Naive B cell (primary cell): ENCODE measurements at regions not wholly inside any gene's neighbourhood (a gene's known extent, or its start where the extent isn't known, plus 50 kb on each side); places are given as distances from the start of the nearest gene placed in this dataset.

ENCODE experiments used
- ATAC-seq, 2 donors: fragments of 150-1000 bp; cut with Tn5 transposase; 2 replicates each; pipeline ENCODE4 v1.10.0; 2021; ENCODE audit warnings: low read depth in 2 of 2, mild to moderate bottlenecking in 2 of 2, moderate library complexity in 2 of 2
- DNase-seq: peaks from one replicate; pipeline ENCODE4 v3.0.0; 2022
- H3K27ac Mint-ChIP-seq, 6 donors: one replicate each; pipeline ENCODE4 v1.8.0; 2020 to 2022; ENCODE audit warnings: mild to moderate bottlenecking in 6 of 6, mixed read lengths in 6 of 6, moderate library complexity in 5 of 6, inconsistent platforms in 2 of 6
- H3K27me3 Mint-ChIP-seq, 3 donors: one replicate each; pipeline ENCODE4 v1.8.0; 2021 to 2022; ENCODE audit warnings: mixed read lengths in 3 of 3, mild to moderate bottlenecking in 1 of 3
- H3K36me3 Mint-ChIP-seq, 2 donors: one replicate each; pipeline ENCODE4 v1.8.0; 2020 to 2022; ENCODE audit warnings: mixed read lengths in 2 of 2, inconsistent platforms in 1 of 2, mild to moderate bottlenecking in 1 of 2
- H3K4me1 Mint-ChIP-seq, 3 donors: one replicate each; pipeline ENCODE4 v1.8.0; 2020 to 2022; ENCODE audit warnings: mixed read lengths in 3 of 3, inconsistent platforms in 1 of 3, mild to moderate bottlenecking in 1 of 3, moderate library complexity in 1 of 3
- H3K4me3 Mint-ChIP-seq, 8 donors: one replicate each; pipeline ENCODE4 v1.8.0; 2020 to 2022; ENCODE audit warnings: mild to moderate bottlenecking in 8 of 8, mixed read lengths in 8 of 8, moderate library complexity in 8 of 8, inconsistent platforms in 2 of 8
- H3K9me3 Mint-ChIP-seq, 7 donors: one replicate each; pipeline ENCODE4 v1.8.0; 2020 to 2022; ENCODE audit warnings: mixed read lengths in 7 of 7, mild to moderate bottlenecking in 5 of 7, inconsistent platforms in 2 of 7, moderate library complexity in 1 of 7

DNA sequence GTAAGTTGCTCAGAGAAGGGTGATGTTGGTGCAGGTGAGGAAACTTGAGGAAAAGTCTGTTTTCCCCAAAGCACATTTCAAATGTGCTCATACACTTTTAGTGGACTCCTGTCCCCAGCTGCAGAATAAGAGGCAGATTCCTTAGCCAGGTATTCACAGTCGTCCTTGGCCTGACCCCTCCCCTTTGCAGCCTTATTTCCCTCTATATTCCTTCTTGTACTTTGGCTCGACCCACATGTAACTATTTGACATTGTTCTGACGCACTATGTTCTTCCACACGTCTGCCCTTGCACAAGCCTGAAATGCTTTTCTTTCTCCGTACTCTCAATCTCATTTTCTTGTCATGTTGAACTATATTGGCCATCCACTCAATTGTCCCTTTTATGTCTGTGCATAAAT, 498.4 kb upstream of the USP24 start:
- DNase-seq, result no peak
- Mint-ChIP-seq H3K4me3 (no peak overlapping the region), H3K9me3 (no peaks in the 10 kb centered on the region), H3K27me3 (peaks cover 4 to 20% (median 9%) of the 10 kb centered on the region in 3 donors), H3K27ac (no peak overlapping the region), H3K4me1 (no peaks in the 10 kb centered on the region), H3K36me3 (no peaks in the 10 kb centered on the region)
- ATAC-seq, result no peak

DNA sequence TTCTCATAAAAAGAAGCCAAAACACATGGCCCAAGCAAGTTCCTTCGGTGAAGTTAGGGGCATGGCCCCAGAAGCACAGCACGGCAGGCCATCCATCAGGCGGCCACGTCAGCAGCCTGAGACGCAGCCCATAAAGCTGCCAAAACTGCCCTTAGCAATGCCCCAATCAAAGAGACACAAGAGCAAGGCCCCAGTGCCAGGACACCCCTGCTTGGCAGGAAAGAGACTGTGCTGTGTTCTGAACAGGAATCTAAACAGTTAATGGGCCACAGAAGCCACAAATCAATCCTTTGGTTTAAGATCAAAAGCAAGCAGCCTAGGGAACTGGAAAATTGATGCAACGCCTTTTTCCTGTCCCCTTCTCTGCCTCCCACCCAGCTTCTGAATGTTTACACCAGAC, 497.0 kb upstream of the USP24 start:
- H3K36me3 Mint-ChIP-seq, result no peaks in the 10 kb centered on the region
- ATAC-seq, result no peak
- H3K27ac Mint-ChIP-seq, result no peak overlapping the region
- H3K9me3 Mint-ChIP-seq, result no peaks in the 10 kb centered on the region
- DNase-seq, result no peak
- no peak overlapping the region for H3K4me3 Mint-ChIP-seq
- peaks cover 4 to 13% (median 8%) of the 10 kb centered on the region in 3 donors for H3K27me3 Mint-ChIP-seq
- no peaks in the 10 kb centered on the region for H3K4me1 Mint-ChIP-seq

DNA sequence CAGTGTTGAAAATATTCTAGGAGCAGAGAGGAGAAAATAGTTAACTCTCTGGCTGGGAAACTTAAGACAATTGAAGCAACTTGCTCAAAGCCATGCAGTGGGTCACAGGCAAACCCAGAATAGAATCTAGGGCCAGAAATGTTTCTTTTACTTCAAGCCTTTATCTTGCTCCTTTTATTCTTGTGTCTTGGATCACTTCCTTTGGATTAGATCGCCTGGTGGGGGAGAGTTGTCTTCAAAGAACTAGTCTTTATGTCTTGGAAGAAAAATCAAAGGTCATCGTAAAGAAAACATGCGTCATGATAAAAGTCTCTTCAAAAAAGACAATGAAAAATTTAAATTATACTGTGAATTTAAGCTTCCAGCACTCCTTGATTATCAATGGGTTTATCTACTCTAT, 493.6 kb upstream of the USP24 start:
- Mint-ChIP-seq H3K27me3 (peaks cover 0 to 4% (median 4%) of the 10 kb centered on the region in 3 donors), H3K4me3 (no peak overlapping the region), H3K9me3 (peaks cover 0 to 4% (median 0%) of the 10 kb centered on the region in 7 donors), H3K4me1 (no peaks in the 10 kb centered on the region), H3K27ac (no peak overlapping the region), H3K36me3 (no peaks in the 10 kb centered on the region)
- no peak for DNase-seq
- no peak for ATAC-seq

DNA sequence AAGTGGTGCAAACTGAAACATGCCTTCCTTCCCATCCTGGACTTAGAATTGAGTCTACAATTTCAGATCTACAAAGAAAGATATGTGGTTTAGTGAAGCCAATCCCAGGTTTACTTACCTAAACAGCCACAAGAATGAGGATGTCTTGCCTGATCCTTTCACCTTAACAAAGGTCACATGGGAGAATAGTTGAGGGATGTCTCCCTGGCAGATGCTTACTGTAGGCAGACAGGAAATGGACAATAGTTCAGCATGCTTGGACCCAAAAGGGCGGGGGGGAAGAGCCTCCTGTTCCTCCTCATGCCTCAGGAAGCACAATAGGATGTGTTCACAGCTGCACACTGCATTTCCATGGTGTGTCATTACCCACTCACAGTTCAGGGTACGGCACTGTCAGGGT, 492.7 kb upstream of the USP24 start:
- ATAC-seq, result no peak
- no peak overlapping the region for H3K4me3 Mint-ChIP-seq
- H3K4me1 Mint-ChIP-seq, result no peaks in the 10 kb centered on the region
- peaks cover 0 to 4% (median 0%) of the 10 kb centered on the region in 7 donors for H3K9me3 Mint-ChIP-seq
- no peak for DNase-seq
- H3K36me3 Mint-ChIP-seq, result no peaks in the 10 kb centered on the region
- no peak overlapping the region for H3K27ac Mint-ChIP-seq
- peaks cover 0 to 4% (median 4%) of the 10 kb centered on the region in 3 donors for H3K27me3 Mint-ChIP-seq

DNA sequence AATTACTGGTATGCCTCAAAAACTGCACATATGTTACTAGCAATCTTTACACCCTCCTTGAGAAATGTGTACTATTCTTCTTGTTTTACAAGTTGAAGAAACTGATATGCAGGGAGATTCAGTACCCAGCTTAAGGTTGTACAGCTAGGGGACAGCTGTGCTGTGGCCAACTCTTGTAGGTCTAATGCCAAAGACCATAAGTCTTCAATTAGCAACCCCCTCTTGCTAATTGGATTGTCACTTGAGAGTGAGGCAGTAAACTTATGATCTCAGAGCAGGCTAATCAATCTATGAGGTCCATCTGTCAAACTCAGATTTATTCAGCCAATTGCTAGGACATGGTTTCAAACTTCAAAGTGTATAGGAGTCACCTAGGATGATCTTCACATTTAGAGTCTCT, 492.0 kb upstream of the USP24 start:
- Mint-ChIP-seq H3K36me3 (no peaks in the 10 kb centered on the region), H3K27ac (no peak overlapping the region), H3K27me3 (peaks cover 0 to 4% (median 4%) of the 10 kb centered on the region in 3 donors), H3K9me3 (peaks cover 0 to 4% (median 0%) of the 10 kb centered on the region in 7 donors), H3K4me1 (no peaks in the 10 kb centered on the region), H3K4me3 (no peak overlapping the region)
- ATAC-seq (no peak), DNase-seq (no peak)

DNA sequence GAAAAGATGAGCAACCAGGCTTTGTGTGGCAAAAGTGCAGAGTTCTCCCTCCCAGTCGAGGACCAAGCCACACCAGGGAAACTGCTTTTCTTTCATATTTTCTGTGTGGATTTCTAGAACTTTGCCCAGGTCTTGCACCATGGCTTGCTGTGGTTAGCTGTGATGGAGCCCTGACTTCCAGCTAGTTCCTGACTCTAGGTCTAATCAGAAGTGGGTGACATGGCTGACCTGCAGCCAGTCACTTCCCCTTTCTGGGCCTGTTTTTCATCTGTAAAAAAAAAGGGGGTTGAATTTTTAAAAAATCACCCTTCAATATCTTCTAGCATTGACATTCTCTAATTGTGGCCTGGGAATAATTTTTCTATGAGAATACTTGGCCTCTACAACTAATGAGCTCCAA, 491.2 kb upstream of the USP24 start:
- Mint-ChIP-seq H3K36me3 (no peaks in the 10 kb centered on the region), H3K9me3 (peaks cover 0 to 4% (median 0%) of the 10 kb centered on the region in 7 donors), H3K4me1 (no peaks in the 10 kb centered on the region), H3K27ac (no peak overlapping the region), H3K27me3 (peaks cover 0 to 4% (median 4%) of the 10 kb centered on the region in 3 donors), H3K4me3 (no peak overlapping the region)
- DNase-seq (no peak), ATAC-seq (no peak)

DNA sequence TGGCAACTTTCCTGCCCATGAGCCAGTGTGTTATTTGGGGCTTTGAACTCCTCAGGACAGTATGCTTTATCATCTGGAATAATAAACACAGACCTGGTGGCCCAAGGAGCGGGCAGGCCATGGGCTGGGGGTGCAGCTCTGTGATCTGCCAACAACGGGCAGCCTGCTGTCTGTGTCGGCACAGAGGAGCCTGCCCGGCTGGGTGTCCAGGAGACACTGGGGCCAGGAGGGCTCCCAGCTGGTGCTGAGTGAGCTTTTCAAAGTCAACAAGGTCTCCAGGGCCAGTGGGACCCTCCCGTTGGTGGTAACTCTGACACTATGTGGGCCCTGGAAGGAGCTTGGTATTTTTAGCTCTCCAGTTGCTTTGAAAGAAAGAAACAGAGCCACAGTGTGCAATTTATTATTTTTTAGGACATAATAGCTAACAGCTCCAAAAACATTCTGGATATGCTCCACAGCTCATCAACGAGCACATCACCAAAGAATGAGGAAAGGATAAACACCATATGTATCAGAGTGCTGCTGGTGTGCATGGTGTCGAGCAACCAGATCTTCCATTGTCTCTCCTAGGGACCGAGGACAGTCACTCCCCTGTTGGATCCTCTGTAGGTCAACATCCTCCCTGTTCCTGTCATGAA, 488.7 kb upstream of the USP24 start:
- no peak for ATAC-seq
- Mint-ChIP-seq H3K27ac (no peak overlapping the region), H3K9me3 (peaks cover 0 to 4% (median 0%) of the 10 kb centered on the region in 7 donors), H3K4me3 (no peak overlapping the region), H3K4me1 (no peaks in the 10 kb centered on the region), H3K36me3 (no peaks in the 10 kb centered on the region), H3K27me3 (peaks cover 0 to 6% (median 4%) of the 10 kb centered on the region in 3 donors)
- no peak for DNase-seq

DNA sequence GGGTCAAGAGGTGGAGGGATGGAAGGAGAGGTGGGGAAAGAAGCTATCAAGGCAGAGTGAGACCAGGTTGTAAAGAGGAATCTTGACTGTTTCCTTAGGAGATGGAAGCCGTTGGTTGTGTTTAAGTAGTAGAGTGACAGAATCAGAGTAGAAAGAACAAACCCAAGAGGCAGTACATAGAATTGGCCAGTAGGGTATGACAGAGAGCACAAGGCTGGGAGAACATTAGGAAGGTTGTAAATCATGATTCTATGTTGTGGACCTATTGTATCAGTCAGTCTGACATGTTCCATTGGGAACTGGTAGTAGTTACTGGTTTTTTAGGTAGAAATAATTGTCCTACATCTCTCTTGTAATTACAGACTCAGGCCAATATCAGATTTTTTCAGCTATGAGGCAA, 486.9 kb upstream of the USP24 start:
- Mint-ChIP-seq H3K27me3 (peaks cover 0 to 10% (median 0%) of the 10 kb centered on the region in 3 donors), H3K36me3 (no peaks in the 10 kb centered on the region), H3K4me3 (no peak overlapping the region), H3K27ac (no peak overlapping the region), H3K4me1 (no peaks in the 10 kb centered on the region), H3K9me3 (peaks cover 0 to 4% (median 0%) of the 10 kb centered on the region in 7 donors)
- ATAC-seq (no peak), DNase-seq (no peak)

DNA sequence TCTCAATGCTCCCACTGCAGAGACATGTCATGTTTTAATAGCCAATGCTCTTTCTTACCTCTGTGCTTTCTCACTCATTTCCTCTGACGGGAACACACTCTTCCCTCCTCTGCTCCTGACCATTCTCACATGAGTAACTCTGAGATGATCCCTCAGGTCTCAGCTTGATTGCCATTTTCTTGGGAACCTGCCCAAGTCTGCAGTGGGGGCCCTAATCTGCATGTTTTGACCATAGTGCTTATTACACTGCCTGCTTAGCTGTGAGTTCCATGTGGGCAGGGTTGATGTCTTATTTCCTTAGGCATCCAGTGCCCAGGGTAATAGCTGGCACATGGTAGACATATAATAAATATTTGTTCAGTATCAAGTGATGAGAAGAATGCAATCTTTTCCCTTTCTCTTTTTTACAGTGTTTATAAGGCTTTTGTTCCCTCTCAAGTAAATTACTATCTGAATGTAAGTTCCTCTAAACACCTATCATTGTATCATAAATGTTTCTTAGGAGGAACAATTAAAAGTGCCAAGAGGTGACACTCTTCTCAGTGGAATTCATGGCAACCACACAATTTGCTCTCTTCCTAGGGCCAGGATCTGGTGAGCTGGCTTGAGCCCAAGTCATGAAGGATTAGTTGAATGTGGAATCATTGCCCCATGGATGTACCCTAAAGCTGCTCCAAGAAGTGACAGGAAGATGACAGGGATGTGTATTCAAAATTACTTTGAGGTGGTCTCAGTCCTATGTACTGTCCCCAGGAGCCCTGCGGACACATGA, 485.4 kb upstream of the USP24 start:
- Mint-ChIP-seq H3K4me3 (no peak overlapping the region), H3K4me1 (no peaks in the 10 kb centered on the region), H3K27ac (peak overlapping the region in 1 of 6 donors; percentile 25), H3K36me3 (no peaks in the 10 kb centered on the region), H3K9me3 (peaks cover 0 to 4% (median 0%) of the 10 kb centered on the region in 7 donors), H3K27me3 (peaks cover 0 to 10% (median 0%) of the 10 kb centered on the region in 3 donors)
- ATAC-seq (no peak), DNase-seq (no peak)

DNA sequence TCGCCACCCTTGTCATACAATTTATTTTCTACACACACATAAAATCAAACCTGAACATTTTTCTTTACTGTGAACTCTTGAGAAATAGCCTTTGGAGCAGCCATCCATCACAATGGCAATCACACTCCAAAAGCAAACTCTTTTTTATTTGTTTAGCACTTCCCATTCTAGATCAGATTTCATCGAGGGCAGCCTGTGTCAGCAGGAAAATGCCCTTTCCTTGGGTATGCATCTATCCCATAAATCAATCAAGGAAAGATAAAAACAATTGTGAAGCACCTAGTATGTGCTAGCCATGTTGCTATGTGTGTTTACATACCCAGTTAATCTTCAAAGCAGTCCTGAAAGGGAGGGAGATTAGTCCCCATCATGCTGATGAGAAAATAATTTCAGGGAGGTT, 484.1 kb upstream of the USP24 start:
- ATAC-seq (no peak), DNase-seq (no peak)
- H3K9me3 Mint-ChIP-seq, result peaks cover 0 to 1% (median 0%) of the 10 kb centered on the region in 7 donors
- peaks cover 0 to 11% (median 0%) of the 10 kb centered on the region in 3 donors for H3K27me3 Mint-ChIP-seq
- H3K27ac Mint-ChIP-seq, result no peak overlapping the region
- no peaks in the 10 kb centered on the region for H3K36me3 Mint-ChIP-seq
- H3K4me3 Mint-ChIP-seq, result no peak overlapping the region
- H3K4me1 Mint-ChIP-seq, result no peaks in the 10 kb centered on the region

DNA sequence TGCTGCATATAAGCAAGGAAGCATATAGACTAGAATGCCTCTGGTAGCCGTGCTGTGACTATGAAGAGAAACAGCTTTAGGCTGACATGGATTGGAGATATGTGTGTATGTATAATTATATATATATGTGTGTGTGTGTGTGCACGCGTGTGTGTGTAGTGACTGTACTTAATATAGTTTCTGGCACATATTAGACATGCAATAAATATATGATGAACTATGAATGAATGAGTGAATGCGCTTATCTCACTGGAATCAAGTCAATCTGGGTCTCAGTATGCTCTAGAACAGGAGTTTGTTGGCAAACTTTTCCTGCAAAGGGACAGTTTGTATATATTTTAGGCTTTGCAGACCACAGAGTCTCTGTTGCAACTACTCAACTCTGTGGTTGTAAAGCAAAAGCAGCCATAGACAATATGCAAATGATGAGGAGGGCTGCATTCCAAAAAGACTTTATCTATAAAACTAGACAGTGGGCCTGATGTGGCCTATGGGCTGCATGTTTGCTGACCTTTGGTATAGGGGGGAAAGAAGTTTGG, 482.9 kb upstream of the USP24 start:
- Mint-ChIP-seq H3K27me3 (peaks cover 0 to 18% (median 0%) of the 10 kb centered on the region in 3 donors), H3K9me3 (peaks cover 0 to 1% (median 0%) of the 10 kb centered on the region in 7 donors), H3K27ac (no peak overlapping the region), H3K4me3 (no peak overlapping the region), H3K4me1 (no peaks in the 10 kb centered on the region), H3K36me3 (no peaks in the 10 kb centered on the region)
- DNase-seq (no peak), ATAC-seq (no peak)

DNA sequence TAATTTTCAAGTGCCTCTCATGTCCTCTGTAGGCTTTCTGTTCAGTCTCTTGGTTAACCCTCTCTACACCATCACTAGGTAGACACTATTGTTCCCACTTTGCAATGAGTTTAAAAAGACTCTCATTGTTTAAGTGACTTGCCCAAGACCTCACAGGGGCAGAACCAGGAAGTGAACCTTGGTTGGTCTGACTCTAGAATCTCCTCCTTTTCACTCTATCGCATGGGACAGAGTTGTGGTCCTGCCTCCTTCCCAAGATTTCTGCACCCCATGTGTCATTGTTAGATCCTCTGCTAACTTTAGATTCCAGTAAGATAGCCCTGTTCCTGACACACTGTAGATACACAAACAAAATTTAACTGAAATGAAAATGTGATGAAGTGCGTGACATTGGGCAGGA, 481.7 kb upstream of the USP24 start:
- Mint-ChIP-seq H3K36me3 (no peaks in the 10 kb centered on the region), H3K27me3 (peaks cover 0 to 24% (median 0%) of the 10 kb centered on the region in 3 donors), H3K9me3 (peaks cover 0 to 1% (median 0%) of the 10 kb centered on the region in 7 donors), H3K27ac (no peak overlapping the region), H3K4me1 (no peaks in the 10 kb centered on the region), H3K4me3 (no peak overlapping the region)
- DNase-seq (no peak), ATAC-seq (no peak)

DNA sequence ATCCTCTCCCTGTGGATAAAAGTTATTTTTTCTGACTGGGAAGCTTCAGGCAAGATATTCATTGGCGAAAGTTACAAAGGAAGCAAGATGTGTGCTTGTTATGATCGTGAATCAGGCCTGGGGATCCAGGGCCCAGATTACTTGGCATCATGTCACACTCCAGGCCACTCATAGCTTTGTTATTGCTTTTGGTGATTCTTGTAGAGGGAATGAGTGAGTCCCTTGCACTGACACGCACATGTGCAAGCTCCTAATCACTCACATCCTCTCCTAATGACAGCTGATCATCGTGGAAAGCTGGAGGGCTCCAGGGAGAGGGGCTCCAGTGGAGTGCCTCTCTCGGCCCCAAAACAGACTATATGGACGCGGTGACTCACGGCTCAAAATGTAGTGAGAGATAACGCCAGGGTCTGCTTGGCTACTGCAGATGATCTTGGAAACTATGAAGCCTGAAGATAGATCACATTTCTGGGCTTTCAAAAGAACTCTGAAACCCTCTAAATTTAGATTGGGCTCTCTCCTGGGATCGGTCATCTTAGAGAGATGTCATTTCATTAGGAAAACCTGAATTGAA, 481.1 kb upstream of the USP24 start:
- Mint-ChIP-seq H3K4me1 (no peaks in the 10 kb centered on the region), H3K27me3 (peaks cover 0 to 24% (median 0%) of the 10 kb centered on the region in 3 donors), H3K27ac (no peak overlapping the region), H3K4me3 (no peak overlapping the region), H3K36me3 (no peaks in the 10 kb centered on the region), H3K9me3 (no peaks in the 10 kb centered on the region)
- ATAC-seq (no peak), DNase-seq (no peak)

DNA sequence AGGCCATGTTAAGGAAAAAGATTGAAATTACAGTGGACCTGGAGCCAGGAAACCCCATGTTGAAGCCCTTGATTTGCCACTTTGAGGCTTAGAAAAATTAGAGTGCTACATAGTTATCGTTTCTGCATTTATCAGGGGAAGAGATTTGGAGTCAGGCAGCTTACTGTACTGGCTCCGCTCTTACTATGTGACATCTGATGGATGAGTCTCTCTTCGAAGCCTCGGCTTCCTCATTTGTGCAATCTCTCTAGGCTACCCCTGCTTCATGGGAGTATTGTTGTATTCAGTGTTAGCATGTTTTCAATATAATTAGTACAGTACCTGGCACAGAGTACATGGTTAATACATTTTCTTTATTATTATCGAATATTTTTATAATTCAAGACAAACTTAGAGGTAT, 480.4 kb upstream of the USP24 start:
- ATAC-seq, result no peak
- H3K36me3 Mint-ChIP-seq, result no peaks in the 10 kb centered on the region
- peaks cover 0 to 21% (median 0%) of the 10 kb centered on the region in 3 donors for H3K27me3 Mint-ChIP-seq
- no peak overlapping the region for H3K27ac Mint-ChIP-seq
- no peaks in the 10 kb centered on the region for H3K9me3 Mint-ChIP-seq
- no peak overlapping the region for H3K4me3 Mint-ChIP-seq
- DNase-seq, result no peak
- H3K4me1 Mint-ChIP-seq, result no peaks in the 10 kb centered on the region
